Mucosa of descending colon (tissue), 3 donors: ENCODE measurements at regions not wholly inside any gene's neighbourhood (a gene's known extent, or its start where the extent isn't known, plus 50 kb on each side); places are given as distances from the start of the nearest gene placed in this dataset.

Source experiments
- ATAC-seq: fragments of 200-7000 bp; cut with Tn5 transposase; one replicate; pipeline ENCODE4 v1.9.1; 2020; ENCODE audit warnings: mild to moderate bottlenecking, moderate library complexity
- DNase-seq, 3 donors: peaks; one replicate each; pipeline ENCODE4 v3.0.0-alpha.2; 2020
- H3K36me3 ChIP-seq: fragments of 200-600 bp; one replicate; pipeline ENCODE4 v1.8.0; 2021; ENCODE audit warnings: low read depth, mild to moderate bottlenecking
- H3K4me1 ChIP-seq: fragments of 200-600 bp; one replicate; pipeline ENCODE4 v1.8.0; 2021; ENCODE audit warnings: low read depth, mild to moderate bottlenecking
- H3K4me3 ChIP-seq: fragments of 200-600 bp; one replicate; pipeline ENCODE4 v1.8.0; 2021; ENCODE audit warnings: mild to moderate bottlenecking
- H3K9me3 ChIP-seq: fragments of 200-600 bp; one replicate; pipeline ENCODE4 v1.8.0; 2021; ENCODE audit warnings: mild to moderate bottlenecking
- CTCF ChIP-seq: fragments of 200-600 bp; IDR thresholded peaks from one replicate; pipeline ENCODE4 v1.8.0; 2022; ENCODE audit warnings: antibody characterized with exemption, mild to moderate bottlenecking
- intact Hi-C, 2 donors: fragments of 100-400 bp; cut with DNase I in 1 of 2; cut with micrococcal nuclease in 1 of 2; formaldehyde crosslinking; loops; one replicate each; pipeline versions ENCODE4 v1.11.0 to v1.11.1; 2022; cut with DNase I, micrococcal nuclease
- donor health status: DM: no; HTN: no; CAD: no; lungs with moderate emphysema.
- donor health status: DM: no; HTN: no; CAD: no.
- donor health status: DM: no; HTN: yes; CAD: no.

- no peak overlapping the region for H3K4me3 ChIP-seq
- no peak for ATAC-seq
- no peaks in the 10 kb centered on the region for H3K9me3 ChIP-seq
- no peaks in the 10 kb centered on the region for H3K4me1 ChIP-seq
- no peak for TF ChIP-seq CTCF
- H3K36me3 ChIP-seq = no peaks in the 10 kb centered on the region
- no peak for DNase-seq
- intact Hi-C loops = no loop called here
Observed at GRCh38 chr19:32166238-32166637, 179.2 kb upstream of the ZNF507 start.

GRCh38 chr19:32168111-32168510, 177.3 kb upstream of the ZNF507 start:
- DNase-seq (no peak), ATAC-seq (no peak)
- H3K4me3 ChIP-seq = no peak overlapping the region
- TF ChIP-seq CTCF = no peak
- H3K4me1 ChIP-seq = no peaks in the 10 kb centered on the region
- H3K36me3 ChIP-seq = no peaks in the 10 kb centered on the region
- intact Hi-C loops = no loop called here
- no peaks in the 10 kb centered on the region for H3K9me3 ChIP-seq

GRCh38 chr19:32168606-32169005, 176.8 kb upstream of the ZNF507 start:
- Histone ChIP-seq H3K9me3 (no peaks in the 10 kb centered on the region), H3K4me3 (no peak overlapping the region), H3K4me1 (no peaks in the 10 kb centered on the region), H3K36me3 (no peaks in the 10 kb centered on the region)
- DNase-seq = no peak
- TF ChIP-seq CTCF = no peak
- ATAC-seq = no peak
- intact Hi-C loops = no loop called here

GRCh38 chr19:32171719-32172151, 173.7 kb upstream of the ZNF507 start:
- DNase-seq = no peak
- intact Hi-C loops = no loop called here
- TF ChIP-seq CTCF = no peak

GRCh38 chr19:32172566-32173160, 172.7 kb upstream of the ZNF507 start:
- no peaks in the 10 kb centered on the region for H3K36me3 ChIP-seq
- intact Hi-C loops = no loop called here
- DNase-seq = no peak
- ATAC-seq = no peak
- H3K9me3 ChIP-seq = no peaks in the 10 kb centered on the region
- no peaks in the 10 kb centered on the region for H3K4me1 ChIP-seq
- TF ChIP-seq CTCF = no peak
- no peak overlapping the region for H3K4me3 ChIP-seq

More at GRCh38 chr19:32171719-32172151, 173.7 kb upstream of the ZNF507 start:
- no peak for ATAC-seq
- Histone ChIP-seq H3K4me3 (no peak overlapping the region), H3K36me3 (no peaks in the 10 kb centered on the region), H3K9me3 (no peaks in the 10 kb centered on the region), H3K4me1 (no peaks in the 10 kb centered on the region)

- ATAC-seq = no peak
- no peak for DNase-seq
- Histone ChIP-seq H3K4me3 (no peak overlapping the region), H3K36me3 (no peaks in the 10 kb centered on the region), H3K4me1 (no peaks in the 10 kb centered on the region), H3K9me3 (no peaks in the 10 kb centered on the region)
- intact Hi-C loops = no loop called here
- TF ChIP-seq CTCF = no peak
Observed at GRCh38 chr19:32173836-32174235, 171.6 kb upstream of the ZNF507 start.
